ENCODE measurements at regions not wholly inside any gene's neighbourhood (a gene's known extent, or its start where the extent isn't known, plus 50 kb on each side); places are given as distances from the start of the nearest gene placed in this dataset.
"Not testable (repeated sequence)": the region's sequence is repeated elsewhere in the genome, so short reads cannot be mapped to it uniquely, and the experiment has no call there.

DNA sequence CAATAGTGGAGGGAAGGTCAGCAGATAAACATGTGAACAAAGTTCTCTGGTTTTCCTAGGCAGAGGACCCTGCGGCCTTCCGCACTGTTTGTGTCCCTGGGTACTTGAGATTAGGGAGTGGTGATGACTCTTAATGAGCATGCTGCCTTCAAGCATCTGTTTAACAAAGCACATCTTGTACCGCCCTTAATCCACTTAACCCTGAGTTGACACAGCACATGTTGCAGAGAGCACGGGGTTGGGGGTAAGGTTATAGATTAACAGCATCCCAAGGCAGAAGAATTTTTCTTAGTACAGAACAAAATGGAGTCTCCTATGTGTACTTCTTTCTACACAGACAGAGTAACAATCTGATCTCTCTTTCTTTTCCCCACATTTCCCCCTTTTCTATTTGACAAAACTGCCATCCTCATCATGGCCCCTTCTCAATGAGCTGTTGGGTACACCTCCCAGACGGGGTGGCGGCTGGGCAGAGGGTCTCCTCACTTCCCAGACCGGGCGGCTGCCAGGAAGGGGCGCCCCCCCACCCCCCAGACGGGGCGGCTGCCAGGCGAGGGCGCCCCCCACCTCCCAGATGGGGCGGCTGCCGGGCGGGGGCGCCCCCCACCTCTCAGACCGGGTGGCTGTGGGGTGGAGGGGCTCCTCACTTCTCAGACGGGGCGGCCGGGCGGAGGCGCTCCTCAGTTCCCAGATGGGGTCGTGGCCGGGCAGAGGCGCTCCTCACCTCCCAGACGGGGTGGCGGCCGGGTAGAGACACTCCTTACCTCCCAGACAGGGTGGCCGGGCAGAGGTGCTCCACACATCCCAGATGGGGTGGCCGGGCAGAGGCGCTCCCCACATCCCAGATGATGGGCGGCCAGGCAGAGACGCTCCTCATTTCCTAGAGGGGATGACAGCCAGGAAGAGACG is 361.6 kb upstream of the SGO1 start:
- TF ChIP-seq, protein P1, sequence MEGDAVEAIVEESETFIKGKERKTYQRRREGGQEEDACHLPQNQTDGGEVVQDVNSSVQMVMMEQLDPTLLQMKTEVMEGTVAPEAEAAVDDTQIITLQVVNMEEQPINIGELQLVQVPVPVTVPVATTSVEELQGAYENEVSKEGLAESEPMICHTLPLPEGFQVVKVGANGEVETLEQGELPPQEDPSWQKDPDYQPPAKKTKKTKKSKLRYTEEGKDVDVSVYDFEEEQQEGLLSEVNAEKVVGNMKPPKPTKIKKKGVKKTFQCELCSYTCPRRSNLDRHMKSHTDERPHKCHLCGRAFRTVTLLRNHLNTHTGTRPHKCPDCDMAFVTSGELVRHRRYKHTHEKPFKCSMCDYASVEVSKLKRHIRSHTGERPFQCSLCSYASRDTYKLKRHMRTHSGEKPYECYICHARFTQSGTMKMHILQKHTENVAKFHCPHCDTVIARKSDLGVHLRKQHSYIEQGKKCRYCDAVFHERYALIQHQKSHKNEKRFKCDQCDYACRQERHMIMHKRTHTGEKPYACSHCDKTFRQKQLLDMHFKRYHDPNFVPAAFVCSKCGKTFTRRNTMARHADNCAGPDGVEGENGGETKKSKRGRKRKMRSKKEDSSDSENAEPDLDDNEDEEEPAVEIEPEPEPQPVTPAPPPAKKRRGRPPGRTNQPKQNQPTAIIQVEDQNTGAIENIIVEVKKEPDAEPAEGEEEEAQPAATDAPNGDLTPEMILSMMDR (IDR thresholded peaks at IDR 0.05; ENCODE audit: low read depth, low read length), result not testable (repeated sequence)
- TF ChIP-seq, protein P2, sequence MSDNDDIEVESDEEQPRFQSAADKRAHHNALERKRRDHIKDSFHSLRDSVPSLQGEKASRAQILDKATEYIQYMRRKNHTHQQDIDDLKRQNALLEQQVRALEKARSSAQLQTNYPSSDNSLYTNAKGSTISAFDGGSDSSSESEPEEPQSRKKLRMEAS (IDR thresholded peaks at IDR 0.05; ENCODE audit: low read depth, low read length), result not testable (repeated sequence)

All from NB4 (cell line).